NT2/D1 (cell line): ENCODE measurements at regions not wholly inside any gene's neighbourhood (a gene's known extent, or its start where the extent isn't known, plus 50 kb on each side); places are given as distances from the start of the nearest gene placed in this dataset.

Experiments used
- DNase-seq: peaks from one replicate; pipeline ENCODE4 v3.0.0-alpha.2; 2011; ENCODE audit warnings: low read depth, low spot score
- H3K27me3 ChIP-seq: 2 replicates; pipeline ENCODE4 v1.6.0; 2011; ENCODE audit warnings: mild to moderate bottlenecking; ENCODE audit not compliant: insufficient read length, insufficient read depth
- H3K36me3 ChIP-seq: 2 replicates; pipeline ENCODE4 v1.6.1; 2011; ENCODE audit warnings: mild to moderate bottlenecking, low read length, mixed read lengths; ENCODE audit not compliant: insufficient read depth, insufficient read length
- H3K4me1 ChIP-seq: 2 replicates; pipeline ENCODE4 v1.5.1; 2011; ENCODE audit not compliant: insufficient read depth, insufficient read length
- H3K4me3 ChIP-seq: 2 replicates; pipeline ENCODE4 v1.5.1; 2011; ENCODE audit warnings: low read depth; ENCODE audit not compliant: insufficient read length
- H3K9ac ChIP-seq: 2 replicates; pipeline ENCODE4 v1.6.0; 2011; ENCODE audit warnings: low read depth; ENCODE audit not compliant: insufficient read length
- H3K9me3 ChIP-seq: 2 replicates; pipeline ENCODE4 v1.5.1; 2011; ENCODE audit warnings: mild to moderate bottlenecking, low read length; ENCODE audit not compliant: insufficient read depth
- SUZ12 ChIP-seq: IDR thresholded peaks from 2 replicates; pipeline ENCODE4 v1.6.1; 2011; ENCODE audit not compliant: insufficient read length, insufficient read depth; ENCODE audit errors: extremely low read depth
- YY1 ChIP-seq: IDR thresholded peaks from 2 replicates; pipeline ENCODE4 v1.6.1; 2011; ENCODE audit not compliant: insufficient read length, insufficient read depth
- ZNF274 ChIP-seq: IDR thresholded peaks from 2 replicates; pipeline ENCODE4 v1.6.1; 2011; ENCODE audit warnings: mild to moderate bottlenecking, low read depth, low read length

DNA sequence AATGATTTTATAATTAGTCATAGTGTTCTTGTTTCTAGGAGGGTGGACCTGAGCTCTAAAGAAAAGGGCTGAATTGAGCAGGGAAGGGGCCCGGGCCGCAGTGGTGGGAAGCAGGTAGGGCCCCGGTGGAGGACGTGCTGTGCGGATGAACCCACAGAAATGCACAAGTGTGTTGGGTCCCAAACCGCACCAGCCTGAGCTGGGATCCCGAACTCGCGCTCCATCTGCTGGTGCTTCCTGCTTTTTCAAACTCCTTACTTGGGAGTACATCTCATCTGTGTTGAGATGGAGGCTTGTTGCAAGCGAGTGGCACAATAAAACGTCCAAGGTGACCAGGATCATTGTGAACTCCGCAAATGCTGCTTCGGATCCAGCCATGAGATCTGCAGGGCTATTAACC, 244.8 kb upstream of the IGF1R start:
- H3K27me3 ChIP-seq = no peaks in the 10 kb centered on the region
- H3K4me3 ChIP-seq = no peak overlapping the region
- H3K9me3 ChIP-seq = no peaks in the 10 kb centered on the region
- TF ChIP-seq ZNF274 (no peak), YY1 (no peak), SUZ12 (no peak)
- no peaks in the 10 kb centered on the region for H3K4me1 ChIP-seq
- H3K36me3 ChIP-seq = no peaks in the 10 kb centered on the region
- DNase-seq = no peak
- H3K9ac ChIP-seq = no peak overlapping the region

DNA sequence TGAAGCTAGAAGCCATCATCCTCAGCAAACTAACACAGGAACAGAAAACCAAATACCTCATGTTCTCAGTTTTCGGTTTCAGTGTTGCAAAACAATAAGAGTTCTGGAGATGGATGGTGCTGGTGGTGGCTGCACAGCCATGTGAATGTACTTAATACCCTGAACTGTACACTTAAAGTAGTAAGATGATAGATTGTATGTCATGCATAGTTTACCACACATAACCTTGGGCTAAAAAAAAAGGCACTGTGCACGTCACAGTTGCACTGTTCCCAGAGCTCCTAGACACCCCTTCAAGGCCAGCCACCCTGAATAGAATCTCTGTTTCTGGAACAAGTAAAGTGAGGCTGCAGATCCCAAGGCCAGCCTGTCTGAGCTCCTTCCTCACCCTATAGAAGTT, 243.3 kb upstream of the IGF1R start:
- no peak for DNase-seq
- Histone ChIP-seq H3K4me3 (no peak overlapping the region), H3K9me3 (peaks cover 1% of the 10 kb centered on the region; the same call in 1 of the 2 replicates), H3K27me3 (no peaks in the 10 kb centered on the region), H3K4me1 (no peaks in the 10 kb centered on the region), H3K9ac (no peak overlapping the region), H3K36me3 (no peaks in the 10 kb centered on the region)
- TF ChIP-seq YY1 (no peak), SUZ12 (no peak), ZNF274 (no peak)

DNA sequence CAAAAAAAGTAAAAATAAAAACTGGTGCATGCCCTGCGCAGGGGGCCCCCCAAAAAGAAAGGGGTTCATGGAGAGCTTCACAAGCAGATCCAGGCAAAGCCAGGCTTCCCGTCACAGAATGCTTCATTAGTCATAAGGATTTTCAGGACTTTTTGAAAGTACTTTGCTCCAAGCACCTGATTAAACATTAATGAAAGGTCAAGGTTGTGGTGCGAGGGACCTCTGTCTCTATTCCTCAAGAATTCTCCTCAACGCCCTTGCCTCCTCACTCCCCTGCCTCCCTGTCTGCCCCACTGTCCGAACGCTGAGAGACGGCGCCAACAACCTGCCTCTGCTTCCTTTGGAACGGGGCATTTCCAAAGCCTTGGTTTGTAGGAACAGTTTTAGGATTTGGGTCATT, 240.1 kb upstream of the IGF1R start:
- H3K4me3 ChIP-seq = no peak overlapping the region

DNA sequence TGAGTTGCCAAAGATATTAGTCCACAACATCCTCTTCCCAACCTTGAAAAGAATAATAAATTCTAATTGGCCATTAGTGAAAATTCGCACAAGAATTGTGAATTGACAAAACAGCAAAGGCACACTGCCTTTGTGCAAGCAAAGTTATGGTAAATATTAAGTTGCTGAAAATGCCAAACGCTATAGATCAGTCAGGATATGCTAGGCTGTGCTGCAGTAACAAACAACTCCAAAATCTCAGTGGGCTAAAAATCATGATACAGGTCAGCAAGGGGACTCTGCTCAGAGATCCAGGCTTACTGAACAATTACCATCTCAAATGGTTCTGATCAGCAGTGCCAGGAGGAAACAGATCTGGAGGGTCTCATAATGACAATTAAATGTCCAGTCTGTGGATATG, 238.0 kb upstream of the IGF1R start:
- Histone ChIP-seq H3K27me3 (no peaks in the 10 kb centered on the region), H3K36me3 (no peaks in the 10 kb centered on the region), H3K4me1 (no peaks in the 10 kb centered on the region), H3K9me3 (peaks cover 8% of the 10 kb centered on the region; the same call in 1 of the 2 replicates), H3K9ac (no peak overlapping the region), H3K4me3 (no peak overlapping the region)
- no peak for DNase-seq
- no peak for TF ChIP-seq YY1
- no peak for TF ChIP-seq SUZ12
- no peak for TF ChIP-seq ZNF274

More for the DNA sequence above, 240.1 kb upstream of the IGF1R start:
- H3K9ac ChIP-seq = no peak overlapping the region
- no peak for DNase-seq
- H3K4me1 ChIP-seq = no peaks in the 10 kb centered on the region
- no peaks in the 10 kb centered on the region for H3K36me3 ChIP-seq
- peaks cover 8% of the 10 kb centered on the region; the same call in 1 of the 2 replicates for H3K9me3 ChIP-seq
- no peak for TF ChIP-seq ZNF274
- TF ChIP-seq SUZ12 = no peak
- no peak for TF ChIP-seq YY1
- no peaks in the 10 kb centered on the region for H3K27me3 ChIP-seq

DNA sequence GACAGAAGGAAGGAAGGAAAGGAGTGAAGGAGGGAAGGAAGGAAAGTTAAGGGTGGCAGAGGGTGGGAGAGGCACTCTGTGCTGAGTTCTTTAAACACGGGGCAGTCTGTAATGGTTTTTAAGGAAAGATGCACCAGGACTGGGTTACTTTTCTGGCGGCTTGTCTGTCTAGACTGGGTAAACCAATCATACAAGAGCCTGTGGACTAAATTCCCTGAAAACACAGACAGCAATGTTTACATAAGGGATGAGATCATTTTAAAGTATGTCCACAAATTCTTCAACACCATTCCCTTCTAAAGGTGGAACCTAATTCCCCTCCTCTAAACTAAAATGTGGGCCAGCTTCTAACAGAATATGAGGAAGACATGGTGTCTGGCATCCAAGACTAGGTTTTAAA, 235.5 kb upstream of the IGF1R start:
- Histone ChIP-seq H3K4me1 (peaks cover 3% of the 10 kb centered on the region), H3K9me3 (peaks cover 8% of the 10 kb centered on the region; the same call in 1 of the 2 replicates), H3K36me3 (no peaks in the 10 kb centered on the region), H3K4me3 (no peak overlapping the region), H3K27me3 (no peaks in the 10 kb centered on the region), H3K9ac (no peak overlapping the region)
- DNase-seq = no peak
- TF ChIP-seq SUZ12 (no peak), YY1 (no peak)

DNA sequence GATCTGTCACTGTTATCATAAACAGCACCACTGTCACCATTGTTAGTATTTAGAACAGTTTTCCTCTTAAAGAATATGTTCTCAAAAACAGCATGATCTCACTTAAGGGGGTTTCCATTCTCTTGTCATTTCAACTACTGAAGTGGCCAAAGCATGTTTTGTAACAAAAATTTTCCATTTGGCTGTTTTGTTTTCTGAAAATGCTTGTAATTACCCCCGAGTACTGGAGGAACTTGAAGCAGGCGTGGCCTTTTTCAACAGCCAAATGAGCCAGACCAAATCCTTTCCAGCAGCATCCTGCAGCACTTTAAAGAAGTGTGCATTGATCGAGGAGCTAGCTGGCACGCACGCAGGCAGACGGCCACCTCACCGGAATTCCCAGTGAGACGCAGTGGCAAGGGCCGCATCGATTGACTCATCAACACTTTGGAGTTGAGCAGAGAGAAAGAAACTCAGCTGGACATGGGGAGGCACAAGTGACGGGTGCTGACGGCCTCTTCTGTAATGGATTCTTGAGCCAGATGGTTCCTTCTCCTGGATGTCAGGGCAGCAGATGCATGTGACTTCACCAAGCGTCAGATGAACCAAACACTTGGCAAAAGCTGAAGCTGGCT, 234.3 kb upstream of the IGF1R start:
- H3K36me3 ChIP-seq = no peaks in the 10 kb centered on the region
- H3K27me3 ChIP-seq = no peaks in the 10 kb centered on the region
- peaks cover 3% of the 10 kb centered on the region for H3K4me1 ChIP-seq
- DNase-seq = no peak
- H3K4me3 ChIP-seq = no peak overlapping the region
- peaks cover 8% of the 10 kb centered on the region; the same call in 1 of the 2 replicates for H3K9me3 ChIP-seq
- TF ChIP-seq ZNF274 (no peak), YY1 (no peak), SUZ12 (no peak)
- H3K9ac ChIP-seq = no peak overlapping the region

DNA sequence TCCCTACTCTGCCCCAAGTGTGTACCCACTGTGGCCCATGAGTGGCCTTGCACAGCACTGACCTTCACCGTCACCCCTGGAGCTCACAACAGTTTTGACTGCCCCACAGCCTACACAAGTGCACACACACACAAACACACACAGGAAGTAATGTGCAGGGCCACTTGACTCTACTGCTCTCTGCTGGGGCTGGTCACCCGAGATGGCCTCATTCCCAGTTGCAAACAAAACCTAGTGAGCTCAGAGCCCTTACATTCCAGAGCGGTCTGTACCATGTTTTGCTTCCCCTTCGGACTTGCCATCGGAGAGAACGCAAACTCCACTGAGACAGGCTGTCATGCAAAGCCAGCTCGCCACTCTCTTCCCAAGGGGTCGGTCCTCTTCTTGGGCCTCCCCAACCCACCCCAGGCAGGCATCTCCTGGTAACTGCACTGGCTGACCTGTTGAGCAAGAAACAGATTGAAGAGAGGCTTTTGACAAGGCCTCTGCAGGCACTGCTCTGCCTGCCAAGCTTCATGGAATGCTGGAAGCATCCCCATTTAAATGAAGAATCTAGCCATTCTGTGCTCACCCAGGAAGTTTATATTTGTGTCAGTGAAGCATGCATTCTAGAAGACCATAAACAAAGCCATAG, 232.0 kb upstream of the IGF1R start:
- TF ChIP-seq ZNF274 = no peak
- no peak for TF ChIP-seq YY1
- no peak for TF ChIP-seq SUZ12
- Histone ChIP-seq H3K36me3 (no peaks in the 10 kb centered on the region), H3K9me3 (no peaks in the 10 kb centered on the region), H3K4me3 (no peak overlapping the region), H3K27me3 (peaks cover 10% of the 10 kb centered on the region), H3K4me1 (peaks cover 6% of the 10 kb centered on the region), H3K9ac (no peak overlapping the region)
- DNase-seq = no peak
